ENCODE measurements at regions not wholly inside any gene's neighbourhood (a gene's known extent, or its start where the extent isn't known, plus 50 kb on each side); places are given as distances from the start of the nearest gene placed in this dataset.
"Not testable (repeated sequence)": the region's sequence is repeated elsewhere in the genome, so short reads cannot be mapped to it uniquely, and the experiment has no call there.

GRCh38 chr16:72729552-72729951, 318.4 kb downstream of the ZFHX3 start:
- not testable (repeated sequence) for DNase-seq (ENCODE audit: low spot score)

DNA sequence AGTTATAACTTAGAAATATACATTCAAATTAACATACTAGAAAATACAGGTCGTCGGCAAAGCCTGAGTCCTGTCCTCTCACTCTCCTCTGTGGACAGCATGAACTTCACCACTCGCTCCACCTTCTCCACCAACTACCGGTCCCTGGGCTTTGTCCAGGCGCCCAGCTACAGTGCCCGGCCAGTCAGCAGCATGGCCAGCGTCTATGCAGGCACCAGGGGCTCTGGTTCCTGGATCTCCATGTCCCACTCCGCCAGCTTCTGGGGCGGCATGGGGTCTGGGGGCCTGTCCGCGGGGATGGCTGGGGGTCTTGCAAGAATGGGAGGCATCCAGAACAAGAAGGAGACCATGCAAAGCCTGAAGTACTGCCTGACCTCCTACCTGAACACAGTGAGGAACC, 319.4 kb downstream of the ZFHX3 start:
- DNase-seq (ENCODE audit: low spot score) = no peak

DNA sequence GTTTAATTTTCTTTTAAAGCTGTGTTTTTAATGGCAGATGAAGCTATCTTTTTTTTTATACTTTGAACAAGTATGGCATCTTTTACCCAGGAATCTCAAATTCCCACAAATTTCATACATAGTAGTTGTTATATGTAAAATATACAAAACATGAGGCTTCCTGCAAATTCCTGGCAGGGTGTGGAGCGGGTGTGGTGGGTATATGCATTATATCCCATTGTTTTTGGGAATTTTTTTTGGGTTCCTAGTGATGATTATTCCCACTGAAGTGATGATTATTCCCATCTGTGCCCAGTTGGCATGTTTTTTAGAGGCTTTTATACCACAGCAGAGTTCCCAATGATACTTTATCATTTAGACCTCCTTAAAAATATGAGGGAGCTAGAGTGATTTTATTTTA, 320.4 kb downstream of the ZFHX3 start:
- DNase-seq (ENCODE audit: low spot score) = no peak

DNA sequence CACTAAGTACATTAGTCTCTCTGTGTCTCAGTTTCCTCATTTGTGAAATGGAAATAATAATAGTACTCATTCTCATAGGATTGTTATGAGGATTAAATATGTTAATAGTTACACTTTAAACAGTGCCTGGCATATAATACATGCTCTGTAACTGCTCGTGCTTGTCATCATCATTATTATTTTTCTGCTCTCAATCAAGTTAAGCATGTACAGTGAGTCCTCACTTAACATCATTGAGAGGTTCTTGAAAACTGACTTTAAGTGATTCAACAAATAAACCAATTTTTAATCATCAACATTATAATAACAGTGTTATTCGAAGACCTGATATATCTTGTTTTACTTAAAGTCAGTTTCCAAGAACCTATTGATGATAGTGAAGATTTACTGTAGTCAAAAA, 322.3 kb downstream of the ZFHX3 start:
- no peak for DNase-seq (ENCODE audit: low spot score)

DNA sequence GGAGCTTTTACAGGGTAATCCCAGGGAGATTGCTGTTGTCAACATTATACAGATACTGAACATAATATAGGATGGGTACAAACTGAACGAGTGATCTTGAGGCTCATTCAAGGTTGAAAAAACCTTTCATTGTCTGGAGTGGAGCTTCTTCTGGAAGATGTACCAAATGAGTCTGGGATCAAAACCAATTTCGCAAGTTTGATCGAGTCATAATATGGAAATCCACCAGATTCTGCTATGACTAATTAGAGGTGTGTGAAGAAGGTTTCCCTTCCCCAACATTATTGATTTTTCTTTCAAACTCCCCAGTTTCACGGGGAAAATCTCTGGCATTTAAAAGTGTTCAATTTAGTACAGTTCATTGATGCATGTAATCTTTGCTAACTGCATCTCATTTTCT, 324.1 kb downstream of the ZFHX3 start:
- DNase-seq (ENCODE audit: low spot score) = no peak

DNA sequence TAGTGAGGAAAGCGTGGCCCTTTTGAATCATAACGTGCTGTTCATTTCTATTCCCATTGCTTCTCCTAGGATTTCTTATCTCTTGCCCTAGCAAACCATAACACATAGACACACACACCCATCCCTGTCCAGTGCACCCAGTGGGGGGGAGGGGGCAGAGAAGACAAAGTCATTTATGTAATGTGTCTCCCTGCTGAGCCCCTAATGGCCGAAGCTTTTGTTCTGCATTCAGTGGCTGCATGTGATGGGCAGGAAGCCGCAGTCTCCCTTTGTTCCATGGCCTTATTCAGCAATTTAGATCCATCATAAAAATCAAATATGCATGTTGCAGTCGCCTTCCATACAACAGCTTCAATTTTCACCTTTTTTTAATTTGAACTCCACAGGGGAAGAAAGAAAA, 325.4 kb downstream of the ZFHX3 start:
- peak; percentile 73 for DNase-seq (ENCODE audit: low spot score)

- DNase-seq (ENCODE audit: low spot score) = no peak
These were observed 325.9 kb downstream of the ZFHX3 start for GRCh38 chr16:72721981-72722380.

DNA sequence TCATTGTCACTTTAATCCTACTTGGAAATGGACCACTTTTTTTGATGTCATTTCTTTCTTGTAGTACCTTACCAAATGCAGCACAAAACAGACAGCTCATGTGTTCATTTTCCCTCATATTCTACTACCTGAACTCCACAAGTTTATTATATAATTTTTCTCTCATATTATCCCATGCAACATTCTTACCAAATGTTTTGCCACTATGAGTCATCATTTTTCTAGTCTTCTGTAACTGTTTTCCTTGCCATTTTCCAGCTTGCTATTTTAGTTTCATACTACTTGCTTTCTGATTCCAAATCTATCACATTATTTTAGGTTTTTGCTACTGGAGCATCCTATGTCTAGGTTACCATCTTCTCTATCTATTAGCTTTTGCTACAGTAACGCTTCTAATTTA, 332.7 kb downstream of the ZFHX3 start:
- DNase-seq (ENCODE audit: low spot score) = no peak

DNA sequence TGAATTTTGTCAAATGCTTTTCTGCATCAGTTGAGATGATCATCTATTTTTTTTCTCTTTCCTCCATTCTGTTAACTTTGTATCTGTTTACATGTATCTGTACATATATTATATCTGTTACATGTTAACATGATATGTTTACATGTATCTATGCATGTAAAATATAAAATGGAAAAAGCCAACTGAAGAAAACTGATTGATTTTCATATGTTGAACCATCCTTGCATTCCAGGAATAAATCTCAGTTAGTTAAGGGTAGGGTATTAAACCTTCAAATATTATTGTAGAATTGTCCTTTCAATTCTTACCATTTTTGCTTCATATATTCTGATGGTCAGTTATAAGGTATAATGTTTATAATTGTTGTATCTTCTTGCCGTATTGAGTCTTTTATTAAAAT, 336.1 kb downstream of the ZFHX3 start:
- DNase-seq (ENCODE audit: low spot score) = no peak

- no peak for DNase-seq (ENCODE audit: low spot score)
These were observed 342.1 kb downstream of the ZFHX3 start for GRCh38 chr16:72705801-72706200.

GRCh38 chr16:72704746-72705372, 343.1 kb downstream of the ZFHX3 start:
- DNase-seq (ENCODE audit: low spot score) = no peak

- DNase-seq (ENCODE audit: low spot score) = no peak
These were observed 358.1 kb downstream of the ZFHX3 start for GRCh38 chr16:72689851-72690250.

GRCh38 chr16:72680732-72681131, 367.2 kb downstream of the ZFHX3 start:
- no peak for DNase-seq (ENCODE audit: low spot score)

DNA sequence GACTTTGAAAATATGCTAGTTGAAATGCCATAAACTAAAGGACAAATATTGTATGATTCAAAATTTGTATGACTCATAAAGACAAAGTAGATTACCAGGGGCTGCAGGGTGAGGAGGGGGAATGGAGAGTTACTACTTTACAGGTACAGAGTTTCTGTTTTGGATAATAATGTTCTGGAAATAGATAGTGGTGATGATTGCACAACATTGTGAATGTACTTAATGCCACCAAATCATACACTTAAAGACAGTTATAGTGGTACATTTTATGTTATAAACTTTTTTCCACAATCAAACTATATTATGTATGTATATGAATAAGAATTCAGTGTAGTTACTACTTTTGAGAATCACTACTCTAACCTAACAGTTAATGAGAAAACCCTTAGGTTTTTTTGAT, 368.1 kb downstream of the ZFHX3 start:
- DNase-seq (ENCODE audit: low spot score) = no peak

DNA sequence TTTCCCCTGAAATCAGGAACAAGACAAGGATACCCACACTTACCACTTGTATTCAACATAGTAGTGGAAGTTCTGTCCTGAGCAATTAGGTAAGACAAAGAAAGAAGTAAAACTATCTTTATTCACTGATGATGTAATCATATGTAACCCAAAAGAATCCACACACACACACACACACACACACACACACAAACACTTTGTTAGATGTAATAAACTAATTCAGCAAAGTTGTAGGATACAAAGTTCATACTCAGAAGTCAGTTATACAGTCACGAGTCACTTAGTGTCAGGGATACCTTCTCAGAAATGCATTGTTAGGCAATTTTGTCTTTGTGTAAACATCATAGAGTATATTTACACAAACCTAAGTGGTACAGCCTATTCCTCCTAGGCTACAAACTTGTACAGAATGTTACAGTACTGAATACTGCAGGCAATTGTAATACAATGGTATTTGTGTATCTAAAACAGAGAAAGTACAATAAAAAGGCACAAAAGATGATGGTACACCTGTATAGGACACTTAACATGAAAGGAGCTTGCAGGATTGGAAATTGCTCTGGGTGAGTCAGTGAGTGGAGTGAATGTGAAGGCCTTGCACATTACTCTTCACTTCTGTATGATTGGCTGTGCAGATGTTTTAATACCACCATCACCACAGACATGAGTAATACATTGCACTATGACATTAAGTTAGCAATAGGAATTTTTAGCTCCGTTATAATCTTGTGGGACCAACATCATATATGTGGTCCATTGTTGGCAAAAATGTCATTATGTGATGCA, 370.1 kb downstream of the ZFHX3 start:
- no peak for DNase-seq (ENCODE audit: low spot score)

DNA sequence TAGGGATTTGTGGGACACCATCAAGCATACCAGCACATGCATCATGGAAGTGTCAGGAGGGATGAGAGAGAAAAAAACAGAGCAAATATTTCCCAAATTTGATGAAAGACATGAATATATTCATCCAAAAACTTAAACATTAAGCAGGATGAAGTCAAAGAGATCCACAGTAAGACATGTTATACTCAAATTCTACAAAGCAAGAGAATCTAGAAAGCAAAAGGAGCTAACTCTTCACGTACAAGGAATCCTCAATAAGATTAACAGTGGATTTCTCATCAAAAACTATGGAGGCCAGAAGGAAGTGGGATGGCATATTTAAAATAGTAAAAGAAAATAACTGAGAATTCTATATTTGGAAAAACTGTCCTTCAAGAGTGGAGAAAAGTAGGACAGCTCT, 374.8 kb downstream of the ZFHX3 start:
- DNase-seq (ENCODE audit: low spot score) = no peak

GRCh38 chr16:72666267-72666666, 381.7 kb downstream of the ZFHX3 start:
- no peak for DNase-seq (ENCODE audit: low spot score)

DNA sequence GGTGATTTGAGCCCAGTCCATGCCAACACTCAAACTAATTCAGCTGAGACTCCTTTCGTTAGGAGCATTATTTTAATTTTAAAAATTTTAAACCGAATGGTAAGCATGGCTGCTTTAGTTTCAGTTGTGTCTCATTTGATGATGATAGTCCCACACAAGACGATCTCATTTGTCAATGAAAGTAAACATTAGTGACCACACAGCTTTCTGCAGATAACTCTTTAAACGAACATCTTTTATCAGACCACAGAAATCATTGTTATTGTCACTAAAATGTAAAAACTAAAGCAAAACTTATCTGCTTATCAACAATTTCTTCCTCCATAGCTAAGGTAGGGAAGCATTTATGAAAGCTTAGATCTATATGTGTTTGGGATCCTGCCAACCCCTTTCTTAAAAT, 382.2 kb downstream of the ZFHX3 start:
- no peak for DNase-seq (ENCODE audit: low spot score)

DNA sequence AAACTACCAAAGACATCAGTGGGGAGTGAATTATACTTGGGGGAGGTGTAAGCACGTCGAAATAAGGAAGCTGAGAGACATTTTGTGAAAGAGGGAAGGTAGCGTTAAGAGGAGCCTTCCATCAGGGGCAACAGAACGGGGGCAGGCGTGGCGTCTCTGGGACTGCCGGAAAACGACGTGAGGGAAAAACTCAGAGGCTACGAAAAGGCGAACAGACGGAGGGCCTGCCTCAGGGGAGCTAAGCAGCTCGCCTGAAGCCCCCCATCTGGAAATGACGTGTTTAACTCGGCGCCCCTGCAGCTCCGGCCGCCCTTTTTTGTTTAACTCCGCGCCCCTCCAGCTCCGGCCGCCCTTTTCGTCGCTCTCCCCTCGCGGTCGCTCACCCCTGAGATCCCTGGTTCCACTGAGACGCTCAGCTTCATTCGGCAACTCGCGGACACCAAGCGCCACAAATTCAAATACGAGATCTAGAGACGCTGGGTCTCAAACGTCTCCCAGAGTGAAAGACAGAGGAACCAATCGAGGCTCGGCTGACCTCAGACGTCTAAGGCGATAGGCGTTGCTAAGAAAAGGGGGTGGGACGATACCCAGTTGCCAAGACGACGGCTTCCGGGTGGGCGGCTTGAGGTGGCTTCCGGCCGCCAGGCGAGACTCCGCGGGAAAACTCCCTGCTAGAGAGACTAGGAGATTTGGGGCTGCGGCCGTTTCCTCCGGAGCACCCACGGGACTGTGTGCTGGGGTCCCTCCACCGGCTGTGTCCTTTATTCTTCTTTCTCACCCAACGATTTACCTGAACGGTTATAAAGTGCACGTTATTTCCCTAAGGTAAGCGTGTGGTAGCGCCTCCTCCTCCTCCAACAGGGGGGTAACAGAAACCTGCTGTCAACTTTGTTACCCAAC, 383.2 kb downstream of the ZFHX3 start:
- DNase-seq (ENCODE audit: low spot score) = peak; percentile 96

- no peak for DNase-seq (ENCODE audit: low spot score)
These were observed 383.8 kb downstream of the ZFHX3 start for GRCh38 chr16:72664056-72664508.

DNA sequence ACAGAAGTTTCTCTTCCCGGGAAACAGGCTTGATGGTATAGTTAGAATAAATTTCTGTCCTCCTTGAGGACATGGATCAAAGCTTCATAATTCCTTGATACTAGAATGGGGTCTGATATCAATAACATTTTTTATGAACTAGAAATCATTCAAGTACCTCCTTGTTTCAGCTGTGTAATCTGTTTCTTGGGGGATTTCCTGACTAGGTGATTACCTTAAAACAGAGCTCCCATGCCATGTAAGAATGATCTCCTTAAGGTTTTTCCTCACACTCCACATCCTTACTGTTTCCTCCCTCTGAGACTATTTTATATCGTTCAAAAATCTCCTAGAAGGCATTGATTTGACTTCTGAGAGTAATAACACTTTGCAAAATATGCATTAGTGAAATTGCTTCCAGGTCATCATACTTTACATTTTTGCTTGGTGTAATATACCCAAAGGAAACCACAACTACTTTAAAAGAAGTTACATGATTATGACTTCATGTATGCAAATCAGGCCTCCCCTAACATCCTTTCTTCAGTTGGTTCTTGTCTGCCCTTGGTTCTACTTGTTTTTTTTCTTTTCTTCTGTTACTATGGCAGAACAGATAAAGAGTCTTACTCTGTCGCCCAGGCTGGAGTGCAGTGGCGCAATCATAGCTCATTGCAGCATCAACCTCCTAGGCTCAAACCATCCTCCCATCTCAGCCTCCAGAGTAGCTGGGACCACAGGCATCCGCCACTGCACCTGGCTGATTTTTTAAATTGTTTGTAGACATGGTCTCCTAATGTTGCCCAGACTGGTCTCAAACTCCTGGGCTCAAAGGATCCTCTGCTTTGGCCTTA, 388.8 kb downstream of the ZFHX3 start:
- DNase-seq (ENCODE audit: low spot score) = no peak

DNA sequence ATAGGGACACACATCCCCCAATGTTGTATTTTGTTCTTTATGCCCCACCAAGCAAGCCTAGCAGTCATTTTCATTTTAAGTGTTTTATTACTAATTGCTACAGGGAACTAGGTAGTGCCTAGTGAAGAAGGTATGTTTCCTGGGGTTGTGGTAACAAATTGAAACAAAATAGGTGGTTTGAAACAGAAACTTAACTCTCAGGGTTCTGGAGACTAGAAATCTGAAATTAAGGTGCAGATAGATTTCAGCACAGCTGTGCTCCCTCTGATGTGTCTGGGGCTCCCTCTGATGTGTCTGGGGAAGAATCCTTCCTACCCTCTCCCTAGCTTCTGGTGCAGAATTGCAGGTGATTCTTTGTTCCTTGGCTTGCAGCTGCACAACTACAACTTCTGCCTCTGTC, 390.1 kb downstream of the ZFHX3 start:
- no peak for DNase-seq (ENCODE audit: low spot score)
